OCI-LY1 (cell line): ENCODE measurements at regions not wholly inside any gene's neighbourhood (a gene's known extent, or its start where the extent isn't known, plus 50 kb on each side); places are given as distances from the start of the nearest gene placed in this dataset.

Experiments used
- CTCF ChIP-seq: fragments of 200-600 bp; sonication (generic), shearing (Covaris generic); IDR thresholded peaks from 2 replicates; pipeline ENCODE4 v1.5.1; 2017; ENCODE audit warnings: mild to moderate bottlenecking, antibody characterized with exemption, low read length, moderate library complexity, mixed read lengths
- EZH2 ChIP-seq: fragments of 200-600 bp; sonication (generic), shearing (Covaris generic); IDR thresholded peaks from 2 replicates; pipeline ENCODE4 v1.8.0; 2017; ENCODE audit warnings: borderline replicate concordance, mixed run types, mild to moderate bottlenecking, antibody characterized with exemption, low read length, moderate library complexity, mixed read lengths

DNA sequence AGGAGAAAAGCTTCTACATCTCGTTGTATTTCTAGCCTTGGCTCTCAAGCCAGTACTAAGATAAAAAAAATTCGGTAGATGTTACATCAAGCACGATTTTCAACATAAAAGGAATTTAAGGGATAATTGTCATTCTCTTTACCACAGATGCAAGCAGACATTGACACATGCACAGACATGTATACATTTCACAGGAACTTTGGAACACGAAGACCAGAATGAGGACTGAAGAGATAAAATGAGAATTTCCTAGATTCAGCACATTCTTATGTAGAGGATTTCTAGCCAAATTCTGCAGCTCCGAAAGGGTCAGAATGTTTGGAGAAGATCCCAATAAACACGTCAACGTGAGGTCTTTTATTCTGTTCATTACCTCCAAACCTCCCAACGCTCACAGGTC, 284.5 kb upstream of the ARGLU1 start:
- TF ChIP-seq CTCF (no peak), EZH2 (no peak)
